ENCODE measurements at regions not wholly inside any gene's neighbourhood (a gene's known extent, or its start where the extent isn't known, plus 50 kb on each side); places are given as distances from the start of the nearest gene placed in this dataset.

GRCh38 chr15:94671858-94672532, 440.6 kb downstream of the MCTP2 start:
- H3K36me3 ChIP-seq: no peaks in the 10 kb centered on the region
- peaks cover 0 to 12% of the 10 kb centered on the region in 2 donors for H3K4me1 ChIP-seq
- H3K27me3 ChIP-seq: no peaks in the 10 kb centered on the region
- H3K4me3 ChIP-seq: no peak overlapping the region
- H3K9me3 ChIP-seq: no peaks in the 10 kb centered on the region
- no peak for TF ChIP-seq CTCF (IDR thresholded peaks at IDR 0.05)
- DNase-seq: peak in 2 of 4 donors; percentile 72 to 89
- peak; percentile 22 for ATAC-seq
- intact Hi-C loops (cut with DNase I): no loop called here
- H3K27ac ChIP-seq: peak overlapping the region; percentile 25 to 48

GRCh38 chr15:94673801-94674200, 442.4 kb downstream of the MCTP2 start:
- intact Hi-C loops (cut with DNase I): no loop called here
- DNase-seq: no peak

GRCh38 chr15:94674296-94674695, 442.9 kb downstream of the MCTP2 start:
- Histone ChIP-seq H3K4me1 (peaks cover 0 to 12% of the 10 kb centered on the region in 2 donors), H3K27ac (no peak overlapping the region), H3K4me3 (no peak overlapping the region), H3K27me3 (no peaks in the 10 kb centered on the region), H3K36me3 (no peaks in the 10 kb centered on the region), H3K9me3 (no peaks in the 10 kb centered on the region)
- ATAC-seq (no peak), DNase-seq (peak in 2 of 4 donors; percentile 37 to 45)
- no peak for TF ChIP-seq CTCF (IDR thresholded peaks at IDR 0.05)
- intact Hi-C loops (cut with DNase I): no loop called here

More at GRCh38 chr15:94673801-94674200, 442.4 kb downstream of the MCTP2 start:
- Histone ChIP-seq H3K9me3 (no peaks in the 10 kb centered on the region), H3K4me1 (peaks cover 0 to 12% of the 10 kb centered on the region in 2 donors), H3K27me3 (no peaks in the 10 kb centered on the region), H3K4me3 (no peak overlapping the region), H3K36me3 (no peaks in the 10 kb centered on the region), H3K27ac (no peak overlapping the region)
- TF ChIP-seq CTCF (IDR thresholded peaks at IDR 0.05): no peak
- ATAC-seq: no peak

- H3K9me3 ChIP-seq: no peaks in the 10 kb centered on the region
- no peak overlapping the region for H3K4me3 ChIP-seq
- no peak for TF ChIP-seq CTCF (IDR thresholded peaks at IDR 0.05)
- H3K36me3 ChIP-seq: no peaks in the 10 kb centered on the region
- H3K27ac ChIP-seq: no peak overlapping the region
- no peak for ATAC-seq
- no peak for DNase-seq
- peaks cover 0 to 3% of the 10 kb centered on the region in 2 donors for H3K4me1 ChIP-seq
- intact Hi-C loops (cut with DNase I): no loop called here
- H3K27me3 ChIP-seq: no peaks in the 10 kb centered on the region
These were observed 445.9 kb downstream of the MCTP2 start for GRCh38 chr15:94677202-94677790.

GRCh38 chr15:94682171-94682570, 450.8 kb downstream of the MCTP2 start:
- Histone ChIP-seq H3K4me3 (no peak overlapping the region), H3K9me3 (no peaks in the 10 kb centered on the region), H3K27ac (no peak overlapping the region), H3K36me3 (no peaks in the 10 kb centered on the region), H3K27me3 (no peaks in the 10 kb centered on the region), H3K4me1 (no peaks in the 10 kb centered on the region)
- DNase-seq (no peak), ATAC-seq (no peak)
- intact Hi-C loops (cut with DNase I): no loop called here
- no peak for TF ChIP-seq CTCF (IDR thresholded peaks at IDR 0.05)
